MM.1S (cell line): ENCODE measurements at regions not wholly inside any gene's neighbourhood (a gene's known extent, or its start where the extent isn't known, plus 50 kb on each side); places are given as distances from the start of the nearest gene placed in this dataset.

ENCODE experiments used
- DNase-seq: peaks from one replicate; pipeline ENCODE4 v3.0.0-alpha.2; 2015
- H2AFZ ChIP-seq: fragments of 300-600 bp; sonication (generic); 2 replicates; pipeline ENCODE4 v1.6.0; 2016; ENCODE audit warnings: antibody characterized with exemption, low read length
- H3F3A ChIP-seq: fragments of 300-600 bp; sonication (generic); 2 replicates; pipeline ENCODE4 v1.6.1; 2016; ENCODE audit warnings: mild to moderate bottlenecking, antibody characterized with exemption, low read length, moderate library complexity, mixed read lengths; ENCODE audit not compliant: insufficient read depth
- H3K27ac ChIP-seq: fragments of 300-600 bp; sonication (generic); 2 replicates; pipeline ENCODE4 v1.5.1; 2016; ENCODE audit warnings: mild to moderate bottlenecking, low read length
- H3K27me3 ChIP-seq: fragments of 300-600 bp; sonication (generic); replicated peaks from 2 replicates; pipeline ENCODE4 v1.6.0; 2016; ENCODE audit warnings: low read length; ENCODE audit not compliant: insufficient read depth
- H3K36me3 ChIP-seq: fragments of 300-600 bp; sonication (generic); replicated peaks from 2 replicates; pipeline ENCODE4 v1.6.1; 2016; ENCODE audit warnings: mild to moderate bottlenecking, low read length, mixed read lengths; ENCODE audit not compliant: insufficient read depth
- H3K4me1 ChIP-seq: fragments of 300-600 bp; sonication (generic); 2 replicates; pipeline ENCODE4 v1.6.1; 2016; ENCODE audit warnings: low read length, mixed read lengths
- H3K4me2 ChIP-seq: fragments of 300-600 bp; sonication (generic); 2 replicates; pipeline ENCODE4 v1.6.0; 2016; ENCODE audit warnings: low read depth, low read length
- H3K4me3 ChIP-seq: fragments of 300-600 bp; sonication (generic); 2 replicates; pipeline ENCODE4 v1.5.1; 2016; ENCODE audit warnings: low read length, mixed read lengths
- H3K79me2 ChIP-seq: fragments of 300-600 bp; sonication (generic); 2 replicates; pipeline ENCODE4 v1.6.1; 2016; ENCODE audit warnings: mixed run types, low read length, mixed read lengths
- H3K9ac ChIP-seq: fragments of 300-600 bp; sonication (generic); 2 replicates; pipeline ENCODE4 v1.6.1; 2016; ENCODE audit warnings: low read length, mixed read lengths
- H3K9me2 ChIP-seq: fragments of 300-600 bp; sonication (generic); replicated peaks from 2 replicates; pipeline ENCODE4 v1.6.1; 2016; ENCODE audit warnings: mild to moderate bottlenecking, low read length, mixed read lengths; ENCODE audit not compliant: insufficient read depth
- H3K9me3 ChIP-seq: fragments of 300-600 bp; sonication (generic); replicated peaks from 2 replicates; pipeline ENCODE4 v1.6.1; 2016; ENCODE audit warnings: mild to moderate bottlenecking, low read length, mixed read lengths; ENCODE audit not compliant: insufficient read depth
- H4K20me1 ChIP-seq: fragments of 300-600 bp; sonication (generic); 2 replicates; pipeline ENCODE4 v1.6.1; 2016; ENCODE audit warnings: mild to moderate bottlenecking, low read length, moderate library complexity, mixed read lengths; ENCODE audit not compliant: insufficient read depth
- EZH2 ChIP-seq: fragments of 300-600 bp; sonication (generic); optimal IDR thresholded peaks from 2 replicates; pipeline ENCODE3; 2017; ENCODE audit warnings: low read depth, mild to moderate bottlenecking, antibody characterized with exemption, low read length, mixed read lengths
- EZH2phosphoT487 ChIP-seq: fragments of 300-600 bp; sonication (generic); IDR thresholded peaks from 2 replicates; pipeline ENCODE4 v1.6.1; 2018; ENCODE audit warnings: antibody characterized with exemption, low read length
- TF ChIP-seq, protein P1 (sequence below): fragments of 300-600 bp; sonication (generic); IDR thresholded peaks from 2 replicates; pipeline ENCODE4 v1.5.1; 2016; ENCODE audit warnings: antibody characterized with exemption, low read length, mixed read lengths

DNA sequence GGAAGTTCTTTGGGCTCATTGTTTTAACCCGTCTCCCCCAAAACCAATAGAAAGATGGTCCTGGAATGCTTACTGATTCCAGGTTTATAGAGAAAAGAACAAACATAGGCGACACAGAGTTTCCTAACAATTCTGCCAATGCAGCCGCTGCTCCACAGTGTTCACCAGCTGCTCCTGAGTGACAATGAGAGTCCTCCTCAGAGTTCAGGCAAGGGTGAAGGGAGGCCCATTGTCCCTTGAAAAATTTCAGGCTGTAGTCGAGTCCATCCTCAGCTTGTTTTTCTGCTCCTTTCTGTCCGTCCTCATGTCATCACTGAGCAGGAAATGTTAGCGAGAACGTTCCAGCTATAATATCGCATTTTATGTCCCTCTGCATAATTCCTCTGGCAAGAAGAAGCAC lies 537.6 kb downstream of the TCERG1L start:
- no peak for DNase-seq
- Histone ChIP-seq H3K36me3 (no peaks in the 10 kb centered on the region), H3K4me1 (no peaks in the 10 kb centered on the region), H3K9me2 (no peaks in the 10 kb centered on the region; the same call in 1 of the 2 replicates), H3K27ac (no peak overlapping the region), H2AFZ (no peak overlapping the region), H3K79me2 (no peaks in the 10 kb centered on the region), H3K4me2 (no peak overlapping the region), H4K20me1 (no peaks in the 10 kb centered on the region), H3K4me3 (no peak overlapping the region), H3F3A (no peaks in the 10 kb centered on the region), H3K27me3 (0 out of 2 replicates have a peak, but pooled peaks cover 3% of the 10 kb centered on the region), H3K9ac (no peak overlapping the region), H3K9me3 (no peaks in the 10 kb centered on the region)
- no peak for TF ChIP-seq EZH2phosphoT487
- TF ChIP-seq EZH2 = no peak
- TF ChIP-seq, protein P1, sequence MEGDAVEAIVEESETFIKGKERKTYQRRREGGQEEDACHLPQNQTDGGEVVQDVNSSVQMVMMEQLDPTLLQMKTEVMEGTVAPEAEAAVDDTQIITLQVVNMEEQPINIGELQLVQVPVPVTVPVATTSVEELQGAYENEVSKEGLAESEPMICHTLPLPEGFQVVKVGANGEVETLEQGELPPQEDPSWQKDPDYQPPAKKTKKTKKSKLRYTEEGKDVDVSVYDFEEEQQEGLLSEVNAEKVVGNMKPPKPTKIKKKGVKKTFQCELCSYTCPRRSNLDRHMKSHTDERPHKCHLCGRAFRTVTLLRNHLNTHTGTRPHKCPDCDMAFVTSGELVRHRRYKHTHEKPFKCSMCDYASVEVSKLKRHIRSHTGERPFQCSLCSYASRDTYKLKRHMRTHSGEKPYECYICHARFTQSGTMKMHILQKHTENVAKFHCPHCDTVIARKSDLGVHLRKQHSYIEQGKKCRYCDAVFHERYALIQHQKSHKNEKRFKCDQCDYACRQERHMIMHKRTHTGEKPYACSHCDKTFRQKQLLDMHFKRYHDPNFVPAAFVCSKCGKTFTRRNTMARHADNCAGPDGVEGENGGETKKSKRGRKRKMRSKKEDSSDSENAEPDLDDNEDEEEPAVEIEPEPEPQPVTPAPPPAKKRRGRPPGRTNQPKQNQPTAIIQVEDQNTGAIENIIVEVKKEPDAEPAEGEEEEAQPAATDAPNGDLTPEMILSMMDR = no peak

DNA sequence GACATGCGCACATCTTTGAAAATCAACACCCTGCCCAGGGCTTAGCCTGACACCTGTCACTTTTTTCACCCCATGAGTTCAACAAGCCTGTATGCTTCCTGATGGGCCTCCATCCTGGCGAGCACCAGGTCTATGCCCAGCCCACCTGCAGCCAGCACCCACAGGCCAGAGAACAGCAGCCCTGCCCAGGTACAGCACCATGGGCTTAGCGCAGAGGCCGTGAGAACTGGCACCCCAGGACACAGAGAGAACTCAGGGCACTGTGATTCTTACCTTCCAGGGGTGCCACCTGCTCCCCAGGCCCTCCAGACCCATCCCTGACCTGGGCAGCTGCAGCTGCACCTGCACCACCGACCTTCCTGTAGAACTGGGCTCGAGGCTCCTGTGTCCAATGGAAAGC lies 536.6 kb downstream of the TCERG1L start:
- TF ChIP-seq EZH2phosphoT487 (no peak), EZH2 (no peak)
- TF ChIP-seq, protein P1 = no peak
- no peaks in the 10 kb centered on the region for H3F3A ChIP-seq

DNA sequence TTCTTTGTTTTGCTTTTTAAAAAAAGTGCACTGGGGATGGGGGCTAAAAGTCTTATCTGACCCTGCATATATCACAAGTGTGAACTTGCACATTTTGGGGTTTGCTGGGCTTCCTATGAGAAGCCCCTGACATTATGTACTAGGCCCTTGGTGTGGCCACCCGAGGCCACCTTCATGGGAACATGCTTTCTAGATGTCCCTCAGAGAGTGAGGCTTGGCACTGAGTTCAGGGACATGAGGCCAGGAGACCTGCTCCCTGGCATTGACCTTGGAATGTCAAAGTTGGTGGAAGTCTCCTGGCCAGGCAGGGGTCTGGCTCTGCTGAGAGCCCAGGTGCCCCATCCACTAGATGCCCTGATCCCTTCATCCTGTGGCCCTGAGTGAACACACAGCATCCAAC lies 536.2 kb downstream of the TCERG1L start:
- no peak overlapping the region for H2AFZ ChIP-seq
- no peaks in the 10 kb centered on the region for H3K4me1 ChIP-seq
- no peak overlapping the region for H3K9ac ChIP-seq
- H3K4me2 ChIP-seq = no peak overlapping the region
- H3F3A ChIP-seq = no peaks in the 10 kb centered on the region
- H3K9me2 ChIP-seq = no peaks in the 10 kb centered on the region; the same call in 1 of the 2 replicates
- no peaks in the 10 kb centered on the region for H3K9me3 ChIP-seq
- no peak for DNase-seq
- no peaks in the 10 kb centered on the region for H4K20me1 ChIP-seq
- TF ChIP-seq EZH2phosphoT487 (no peak), EZH2 (no peak)
- TF ChIP-seq, protein P1 = no peak
- no peak overlapping the region for H3K4me3 ChIP-seq
- no peak overlapping the region for H3K27ac ChIP-seq
- no peaks in the 10 kb centered on the region for H3K36me3 ChIP-seq
- H3K79me2 ChIP-seq = no peaks in the 10 kb centered on the region
- 0 out of 2 replicates have a peak, but pooled peaks cover 3% of the 10 kb centered on the region for H3K27me3 ChIP-seq

More for the DNA sequence above, 536.6 kb downstream of the TCERG1L start:
- Histone ChIP-seq H3K4me1 (no peaks in the 10 kb centered on the region), H3K4me2 (no peak overlapping the region), H3K36me3 (no peaks in the 10 kb centered on the region), H3K9me3 (no peaks in the 10 kb centered on the region), H3K9me2 (no peaks in the 10 kb centered on the region; the same call in 1 of the 2 replicates), H3K27me3 (0 out of 2 replicates have a peak, but pooled peaks cover 3% of the 10 kb centered on the region), H3K27ac (no peak overlapping the region), H3K9ac (no peak overlapping the region), H3K79me2 (no peaks in the 10 kb centered on the region), H4K20me1 (no peaks in the 10 kb centered on the region), H2AFZ (no peak overlapping the region), H3K4me3 (no peak overlapping the region)
- DNase-seq = no peak
